ENCODE measurements at regions not wholly inside any gene's neighbourhood (a gene's known extent, or its start where the extent isn't known, plus 50 kb on each side); places are given as distances from the start of the nearest gene placed in this dataset.
"Not testable (repeated sequence)": the region's sequence is repeated elsewhere in the genome, so short reads cannot be mapped to it uniquely, and the experiment has no call there.

- H3K36me3 ChIP-seq (ENCODE audit: control insufficient read depth in 4 of 4, insufficient read depth in 4 of 4, low read length in 3 of 4); H3K4me1 ChIP-seq (ENCODE audit: control extremely low read depth in 1 of 4, control insufficient read depth in 4 of 4, insufficient read depth in 4 of 4, low read length in 3 of 4); H3K4me3 ChIP-seq (ENCODE audit: control insufficient read depth in 1 of 7, extremely low read depth in 1 of 7, insufficient read depth in 4 of 7, low read depth in 2 of 7, low read length in 6 of 7); POLR2A ChIA-PET; DNase-seq; CTCF ChIA-PET; H3K27ac ChIP-seq (ENCODE audit: insufficient read depth in 1 of 2, low read depth in 1 of 2, low read length in 2 of 2, poor library complexity in 1 of 2, severe bottlenecking in 2 of 2); H3K9me3 ChIP-seq (ENCODE audit: control extremely low read depth in 1 of 5, control insufficient read depth in 4 of 5, insufficient read depth in 2 of 5, low read depth in 1 of 5, low read length in 4 of 5); H3K27me3 ChIP-seq (replicated peaks in 2 of 5; ENCODE audit: control insufficient read depth in 4 of 5, insufficient read depth in 5 of 5, low read length in 4 of 5): not testable (repeated sequence)
- WGBS (ENCODE audit: insufficient coverage), result 92% methylated on average over 3 of the region's 8 CpGs
Measured at GRCh38 chr15:31656915-31657314, 330.3 kb downstream of the KLF13 start.

DNA sequence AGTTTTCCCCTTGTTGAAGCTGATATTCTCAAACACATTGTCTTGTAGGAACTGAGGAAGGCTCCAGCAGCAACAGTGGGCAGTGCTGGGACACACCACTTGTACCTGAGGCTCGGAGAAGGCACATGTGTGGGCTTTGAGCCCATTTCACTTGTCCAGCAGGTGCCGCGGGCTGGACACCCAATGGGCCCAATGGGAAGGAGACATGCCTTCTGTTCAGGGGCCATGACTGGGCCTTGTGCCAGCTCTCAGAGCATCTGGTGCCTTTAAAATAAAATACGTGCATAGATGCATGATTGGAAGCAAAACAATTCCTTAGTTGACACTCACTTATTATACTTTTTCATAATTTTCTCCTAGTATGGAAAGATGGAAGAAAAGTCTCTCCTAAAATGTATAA is 334.2 kb downstream of the KLF13 start:
- H3K9me3 ChIP-seq (ENCODE audit: control extremely low read depth in 1 of 5, control insufficient read depth in 4 of 5, insufficient read depth in 2 of 5, low read depth in 1 of 5, low read length in 4 of 5), result peaks cover 0 to 1% (median 0%) of the 10 kb centered on the region in 5 experiments
- H3K4me1 ChIP-seq (ENCODE audit: control extremely low read depth in 1 of 4, control insufficient read depth in 4 of 4, insufficient read depth in 4 of 4, low read length in 3 of 4), result no peaks in the 10 kb centered on the region
- ChIA-PET CTCF (no interaction called here), POLR2A (no interaction called here)
- WGBS (ENCODE audit: insufficient coverage), result 100% methylated on average over 3 of the region's 4 CpGs
- no peak for DNase-seq
- H3K27me3 ChIP-seq (replicated peaks in 2 of 5; ENCODE audit: control insufficient read depth in 4 of 5, insufficient read depth in 5 of 5, low read length in 4 of 5), result no peaks in the 10 kb centered on the region
- no peak overlapping the region for H3K4me3 ChIP-seq (ENCODE audit: control insufficient read depth in 1 of 7, extremely low read depth in 1 of 7, insufficient read depth in 4 of 7, low read depth in 2 of 7, low read length in 6 of 7)
- H3K27ac ChIP-seq (ENCODE audit: insufficient read depth in 1 of 2, low read depth in 1 of 2, low read length in 2 of 2, poor library complexity in 1 of 2, severe bottlenecking in 2 of 2), result no peak overlapping the region
- H3K36me3 ChIP-seq (ENCODE audit: control insufficient read depth in 4 of 4, insufficient read depth in 4 of 4, low read length in 3 of 4), result no peaks in the 10 kb centered on the region

DNA sequence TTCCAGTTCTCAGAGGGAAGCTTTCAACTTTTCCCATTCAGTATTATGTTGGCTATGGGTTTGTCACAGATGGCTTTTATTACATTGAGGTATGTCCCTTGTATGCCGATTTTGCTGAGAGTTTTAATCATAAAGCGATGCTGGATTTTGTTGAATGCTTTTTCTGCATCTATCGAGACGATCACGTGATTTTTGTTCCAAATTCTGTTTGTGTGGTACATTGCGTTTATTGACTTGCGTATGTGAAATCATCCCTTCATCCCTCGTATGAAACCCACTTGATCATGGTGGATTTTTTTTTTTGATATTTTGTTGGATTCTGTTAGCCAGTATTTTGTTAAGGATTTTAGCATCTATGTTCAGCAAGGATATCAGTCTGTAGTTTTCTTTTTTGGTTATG is 339.1 kb downstream of the KLF13 start:
- DNase-seq; H3K27me3 ChIP-seq (replicated peaks in 2 of 5; ENCODE audit: control insufficient read depth in 4 of 5, insufficient read depth in 5 of 5, low read length in 4 of 5); POLR2A ChIA-PET; CTCF ChIA-PET; H3K9me3 ChIP-seq (ENCODE audit: control extremely low read depth in 1 of 5, control insufficient read depth in 4 of 5, insufficient read depth in 2 of 5, low read depth in 1 of 5, low read length in 4 of 5); H3K4me1 ChIP-seq (ENCODE audit: control extremely low read depth in 1 of 4, control insufficient read depth in 4 of 4, insufficient read depth in 4 of 4, low read length in 3 of 4); H3K27ac ChIP-seq (ENCODE audit: insufficient read depth in 1 of 2, low read depth in 1 of 2, low read length in 2 of 2, poor library complexity in 1 of 2, severe bottlenecking in 2 of 2); H3K4me3 ChIP-seq (ENCODE audit: control insufficient read depth in 1 of 7, extremely low read depth in 1 of 7, insufficient read depth in 4 of 7, low read depth in 2 of 7, low read length in 6 of 7); H3K36me3 ChIP-seq (ENCODE audit: control insufficient read depth in 4 of 4, insufficient read depth in 4 of 4, low read length in 3 of 4): not testable (repeated sequence)
- 100% methylated on average over 5 of the region's 8 CpGs for WGBS (ENCODE audit: insufficient coverage)

- H3K4me1 ChIP-seq (ENCODE audit: control extremely low read depth in 1 of 4, control insufficient read depth in 4 of 4, insufficient read depth in 4 of 4, low read length in 3 of 4); H3K4me3 ChIP-seq (ENCODE audit: control insufficient read depth in 1 of 7, extremely low read depth in 1 of 7, insufficient read depth in 4 of 7, low read depth in 2 of 7, low read length in 6 of 7); CTCF ChIA-PET; H3K27me3 ChIP-seq (replicated peaks in 2 of 5; ENCODE audit: control insufficient read depth in 4 of 5, insufficient read depth in 5 of 5, low read length in 4 of 5); H3K36me3 ChIP-seq (ENCODE audit: control insufficient read depth in 4 of 4, insufficient read depth in 4 of 4, low read length in 3 of 4); H3K27ac ChIP-seq (ENCODE audit: insufficient read depth in 1 of 2, low read depth in 1 of 2, low read length in 2 of 2, poor library complexity in 1 of 2, severe bottlenecking in 2 of 2); H3K9me3 ChIP-seq (ENCODE audit: control extremely low read depth in 1 of 5, control insufficient read depth in 4 of 5, insufficient read depth in 2 of 5, low read depth in 1 of 5, low read length in 4 of 5); DNase-seq; POLR2A ChIA-PET: not testable (repeated sequence)
- WGBS (ENCODE audit: insufficient coverage), result 100% methylated on average over 2 of the region's 11 CpGs
Measured at GRCh38 chr15:31669158-31669908, 342.7 kb downstream of the KLF13 start.

DNA sequence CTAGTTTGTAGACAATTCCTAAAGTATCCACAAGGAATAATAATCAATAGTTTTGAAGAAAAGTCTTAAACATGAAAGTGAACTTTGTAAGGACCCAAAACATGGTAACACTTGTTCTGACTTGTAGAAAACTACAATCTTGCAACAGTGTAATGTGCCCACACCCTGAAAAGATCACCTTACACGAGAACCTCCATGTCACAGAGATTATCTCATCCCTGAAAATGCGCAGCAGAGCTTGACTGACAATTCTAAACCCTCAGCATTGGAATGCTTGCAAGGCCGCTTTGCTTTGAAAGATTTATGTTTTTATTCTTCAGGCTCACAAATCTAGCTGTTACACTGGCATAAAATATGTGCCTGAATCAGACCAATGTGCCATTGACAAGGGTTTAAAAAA is 346.6 kb downstream of the KLF13 start:
- H3K36me3 ChIP-seq (ENCODE audit: control insufficient read depth in 4 of 4, insufficient read depth in 4 of 4, low read length in 3 of 4); DNase-seq; H3K27ac ChIP-seq (ENCODE audit: insufficient read depth in 1 of 2, low read depth in 1 of 2, low read length in 2 of 2, poor library complexity in 1 of 2, severe bottlenecking in 2 of 2); POLR2A ChIA-PET; CTCF ChIA-PET; H3K4me1 ChIP-seq (ENCODE audit: control extremely low read depth in 1 of 4, control insufficient read depth in 4 of 4, insufficient read depth in 4 of 4, low read length in 3 of 4); H3K4me3 ChIP-seq (ENCODE audit: control insufficient read depth in 1 of 7, extremely low read depth in 1 of 7, insufficient read depth in 4 of 7, low read depth in 2 of 7, low read length in 6 of 7); H3K9me3 ChIP-seq (ENCODE audit: control extremely low read depth in 1 of 5, control insufficient read depth in 4 of 5, insufficient read depth in 2 of 5, low read depth in 1 of 5, low read length in 4 of 5); H3K27me3 ChIP-seq (replicated peaks in 2 of 5; ENCODE audit: control insufficient read depth in 4 of 5, insufficient read depth in 5 of 5, low read length in 4 of 5): not testable (repeated sequence)
- WGBS (ENCODE audit: insufficient coverage), result 85% methylated on average over 2 of the region's 3 CpGs

- no CpG with 5 or more reads among the region's 1 CpG for WGBS (ENCODE audit: insufficient coverage)
- H3K27me3 ChIP-seq (replicated peaks in 2 of 5; ENCODE audit: control insufficient read depth in 4 of 5, insufficient read depth in 5 of 5, low read length in 4 of 5); POLR2A ChIA-PET; H3K36me3 ChIP-seq (ENCODE audit: control insufficient read depth in 4 of 4, insufficient read depth in 4 of 4, low read length in 3 of 4); DNase-seq; CTCF ChIA-PET; H3K4me1 ChIP-seq (ENCODE audit: control extremely low read depth in 1 of 4, control insufficient read depth in 4 of 4, insufficient read depth in 4 of 4, low read length in 3 of 4); H3K27ac ChIP-seq (ENCODE audit: insufficient read depth in 1 of 2, low read depth in 1 of 2, low read length in 2 of 2, poor library complexity in 1 of 2, severe bottlenecking in 2 of 2); H3K9me3 ChIP-seq (ENCODE audit: control extremely low read depth in 1 of 5, control insufficient read depth in 4 of 5, insufficient read depth in 2 of 5, low read depth in 1 of 5, low read length in 4 of 5); H3K4me3 ChIP-seq (ENCODE audit: control insufficient read depth in 1 of 7, extremely low read depth in 1 of 7, insufficient read depth in 4 of 7, low read depth in 2 of 7, low read length in 6 of 7): not testable (repeated sequence)
Measured at GRCh38 chr15:31681529-31682259, 348.6 kb upstream of the CHRNA7 start.

GRCh38 chr15:31687088-31687487 is 343.2 kb upstream of the CHRNA7 start:
- H3K27ac ChIP-seq (ENCODE audit: insufficient read depth in 1 of 2, low read depth in 1 of 2, low read length in 2 of 2, poor library complexity in 1 of 2, severe bottlenecking in 2 of 2); H3K4me1 ChIP-seq (ENCODE audit: control extremely low read depth in 1 of 4, control insufficient read depth in 4 of 4, insufficient read depth in 4 of 4, low read length in 3 of 4); CTCF ChIA-PET; H3K4me3 ChIP-seq (ENCODE audit: control insufficient read depth in 1 of 7, extremely low read depth in 1 of 7, insufficient read depth in 4 of 7, low read depth in 2 of 7, low read length in 6 of 7); DNase-seq; H3K27me3 ChIP-seq (replicated peaks in 2 of 5; ENCODE audit: control insufficient read depth in 4 of 5, insufficient read depth in 5 of 5, low read length in 4 of 5); H3K9me3 ChIP-seq (ENCODE audit: control extremely low read depth in 1 of 5, control insufficient read depth in 4 of 5, insufficient read depth in 2 of 5, low read depth in 1 of 5, low read length in 4 of 5); H3K36me3 ChIP-seq (ENCODE audit: control insufficient read depth in 4 of 4, insufficient read depth in 4 of 4, low read length in 3 of 4); POLR2A ChIA-PET: not testable (repeated sequence)
- WGBS (ENCODE audit: insufficient coverage), result 100% methylated on average over 2 of the region's 8 CpGs
